DOHH2 (cell line): ENCODE measurements at regions not wholly inside any gene's neighbourhood (a gene's known extent, or its start where the extent isn't known, plus 50 kb on each side); places are given as distances from the start of the nearest gene placed in this dataset.

Source experiments
- EZH2phosphoT487 ChIP-seq: fragments of 200-600 bp; sonication (generic); IDR thresholded peaks from 2 replicates; pipeline ENCODE4 v1.6.1; 2017; ENCODE audit warnings: borderline replicate concordance, mild to moderate bottlenecking, antibody characterized with exemption, low read length, moderate library complexity, mixed read lengths
- TF ChIP-seq, protein P1 (sequence below): fragments of 200-600 bp; sonication (generic); IDR thresholded peaks from one replicate; pipeline ENCODE4 v1.5.1; 2014; ENCODE audit warnings: antibody characterized with exemption, mild to moderate bottlenecking, low read depth, low read length; ENCODE audit not compliant: poor library complexity, severe bottlenecking

DNA sequence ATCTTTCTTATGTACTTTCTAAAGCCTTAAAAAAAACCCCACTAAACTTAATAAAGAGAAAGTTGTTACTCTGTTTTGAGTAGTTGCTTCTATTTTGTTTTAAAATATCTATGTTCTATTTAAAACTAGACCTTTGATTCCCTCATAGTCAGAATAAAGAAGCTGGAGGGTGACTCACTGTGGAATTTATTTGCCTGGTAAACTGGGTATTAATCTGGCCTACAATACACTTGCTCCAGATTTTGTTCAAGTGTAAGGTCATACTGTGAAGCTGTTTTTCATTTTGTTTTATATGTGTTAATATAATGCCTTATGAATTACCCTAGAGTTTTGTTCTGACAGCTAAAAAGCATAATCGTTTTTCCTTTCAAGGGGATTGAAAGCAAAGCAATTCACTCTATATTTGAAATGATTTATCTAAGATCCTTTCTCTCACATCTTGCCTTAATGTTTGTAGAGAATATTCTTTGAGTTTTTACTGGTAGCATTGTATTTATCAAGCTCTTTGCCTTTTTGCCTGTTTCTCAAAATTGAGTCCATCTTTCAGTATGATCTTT is 277.4 kb upstream of the PITX2 start:
- TF ChIP-seq, protein P1, sequence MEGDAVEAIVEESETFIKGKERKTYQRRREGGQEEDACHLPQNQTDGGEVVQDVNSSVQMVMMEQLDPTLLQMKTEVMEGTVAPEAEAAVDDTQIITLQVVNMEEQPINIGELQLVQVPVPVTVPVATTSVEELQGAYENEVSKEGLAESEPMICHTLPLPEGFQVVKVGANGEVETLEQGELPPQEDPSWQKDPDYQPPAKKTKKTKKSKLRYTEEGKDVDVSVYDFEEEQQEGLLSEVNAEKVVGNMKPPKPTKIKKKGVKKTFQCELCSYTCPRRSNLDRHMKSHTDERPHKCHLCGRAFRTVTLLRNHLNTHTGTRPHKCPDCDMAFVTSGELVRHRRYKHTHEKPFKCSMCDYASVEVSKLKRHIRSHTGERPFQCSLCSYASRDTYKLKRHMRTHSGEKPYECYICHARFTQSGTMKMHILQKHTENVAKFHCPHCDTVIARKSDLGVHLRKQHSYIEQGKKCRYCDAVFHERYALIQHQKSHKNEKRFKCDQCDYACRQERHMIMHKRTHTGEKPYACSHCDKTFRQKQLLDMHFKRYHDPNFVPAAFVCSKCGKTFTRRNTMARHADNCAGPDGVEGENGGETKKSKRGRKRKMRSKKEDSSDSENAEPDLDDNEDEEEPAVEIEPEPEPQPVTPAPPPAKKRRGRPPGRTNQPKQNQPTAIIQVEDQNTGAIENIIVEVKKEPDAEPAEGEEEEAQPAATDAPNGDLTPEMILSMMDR, result no peak
- TF ChIP-seq EZH2phosphoT487, result no peak
